Testis (tissue), 2 donors: ENCODE measurements at regions not wholly inside any gene's neighbourhood (a gene's known extent, or its start where the extent isn't known, plus 50 kb on each side); places are given as distances from the start of the nearest gene placed in this dataset.

Source experiments
- DNase-seq: peaks from one replicate; pipeline ENCODE4 v3.0.0-alpha.2; 2019
- H3K27ac ChIP-seq, 2 donors: fragments of 200-600 bp; sonication (generic); one replicate each; pipeline ENCODE4 v1.5.1; 2019
- H3K27me3 ChIP-seq: fragments of 200-600 bp; sonication (generic); one replicate; pipeline ENCODE4 v1.5.1; 2019
- H3K36me3 ChIP-seq: fragments of 200-600 bp; sonication (generic); one replicate; pipeline ENCODE4 v1.5.1; 2017; ENCODE audit warnings: low read depth; ENCODE audit errors: missing control alignments
- H3K4me1 ChIP-seq: fragments of 200-600 bp; sonication (generic); one replicate; pipeline ENCODE4 v1.5.1; 2019
- H3K4me3 ChIP-seq, 2 donors: fragments of 200-600 bp; sonication (generic); one replicate each; pipeline ENCODE4 v1.5.1; 2017 to 2019
- H3K9me3 ChIP-seq: fragments of 200-600 bp; sonication (generic); one replicate; pipeline ENCODE4 v1.5.1; 2017
- POLR2A ChIP-seq: fragments of 450-650 bp; IDR thresholded peaks from one replicate; pipeline ENCODE4 v1.6.1; 2017; ENCODE audit warnings: antibody characterized with exemption, mild to moderate bottlenecking, moderate library complexity
- WGBS, 2 donors: methylation state at CpG; one replicate each; pipeline ENCODE4 v1.1.5; 2018; 5-methylcytosine and 5-hydroxymethylcytosine counted together
- intact Hi-C: fragments of 100-400 bp; cut with DNase I; formaldehyde crosslinking; loops from one replicate; pipeline ENCODE4 v1.15.1; 2023; ENCODE audit warnings: low total_unique reads
- TF ChIP-seq, protein P1 (sequence below), 3 experiments: fragments of 450-650 bp in 2 of 3; fragments of 200-600 bp in 1 of 3; sonication (generic) in 1 of 3; IDR thresholded peaks; one replicate each; pipeline ENCODE4 v1.5.1; 2016 to 2019; ENCODE audit warnings: antibody characterized with exemption in 3 of 3, mild to moderate bottlenecking in 2 of 3, moderate library complexity in 1 of 3

DNA sequence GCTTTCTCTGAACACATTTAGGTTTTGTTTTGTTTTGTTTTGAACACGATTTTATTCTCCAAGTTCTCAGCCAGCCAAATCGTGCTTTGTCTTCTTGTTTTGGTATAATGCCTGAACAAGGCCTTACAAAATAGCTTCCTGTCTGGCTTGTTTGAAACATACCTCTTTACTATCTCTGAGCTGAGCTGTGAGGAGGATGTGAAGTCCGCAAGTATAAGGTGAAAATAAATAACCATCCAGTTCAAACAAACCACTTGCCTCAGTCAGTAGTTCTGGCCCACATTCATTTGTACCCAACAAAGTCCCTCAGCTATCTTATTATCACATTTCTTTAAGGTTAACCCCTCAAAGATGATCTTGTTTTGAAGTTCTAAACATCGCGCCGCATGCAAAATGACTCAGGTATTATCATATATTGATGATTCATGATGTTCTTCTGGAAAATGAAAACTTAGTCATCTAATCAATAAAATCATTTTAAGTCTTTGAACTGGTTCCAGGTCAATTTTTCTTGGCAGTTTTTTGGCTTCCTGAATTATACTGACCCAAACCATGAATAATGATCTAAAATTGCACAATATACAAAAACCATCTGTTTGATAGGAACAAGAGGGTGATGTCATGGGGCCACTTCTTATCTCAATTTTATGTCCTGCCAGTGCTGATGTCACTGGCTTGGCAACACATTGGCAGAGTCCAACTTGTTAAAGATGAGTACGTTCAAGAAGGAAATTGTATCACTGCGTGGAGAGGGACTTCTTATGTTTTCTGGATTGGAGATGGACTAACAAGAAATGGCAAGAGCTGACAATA is 694.3 kb downstream of the KCNJ2 start:
- Histone ChIP-seq H3K9me3 (no peaks in the 10 kb centered on the region), H3K4me1 (no peaks in the 10 kb centered on the region), H3K36me3 (no peaks in the 10 kb centered on the region), H3K27ac (no peak overlapping the region), H3K4me3 (no peak overlapping the region), H3K27me3 (no peaks in the 10 kb centered on the region)
- 81 to 82% methylated on average over 8 of the region's 8 CpGs for WGBS, 2 donors
- TF ChIP-seq, protein P1, sequence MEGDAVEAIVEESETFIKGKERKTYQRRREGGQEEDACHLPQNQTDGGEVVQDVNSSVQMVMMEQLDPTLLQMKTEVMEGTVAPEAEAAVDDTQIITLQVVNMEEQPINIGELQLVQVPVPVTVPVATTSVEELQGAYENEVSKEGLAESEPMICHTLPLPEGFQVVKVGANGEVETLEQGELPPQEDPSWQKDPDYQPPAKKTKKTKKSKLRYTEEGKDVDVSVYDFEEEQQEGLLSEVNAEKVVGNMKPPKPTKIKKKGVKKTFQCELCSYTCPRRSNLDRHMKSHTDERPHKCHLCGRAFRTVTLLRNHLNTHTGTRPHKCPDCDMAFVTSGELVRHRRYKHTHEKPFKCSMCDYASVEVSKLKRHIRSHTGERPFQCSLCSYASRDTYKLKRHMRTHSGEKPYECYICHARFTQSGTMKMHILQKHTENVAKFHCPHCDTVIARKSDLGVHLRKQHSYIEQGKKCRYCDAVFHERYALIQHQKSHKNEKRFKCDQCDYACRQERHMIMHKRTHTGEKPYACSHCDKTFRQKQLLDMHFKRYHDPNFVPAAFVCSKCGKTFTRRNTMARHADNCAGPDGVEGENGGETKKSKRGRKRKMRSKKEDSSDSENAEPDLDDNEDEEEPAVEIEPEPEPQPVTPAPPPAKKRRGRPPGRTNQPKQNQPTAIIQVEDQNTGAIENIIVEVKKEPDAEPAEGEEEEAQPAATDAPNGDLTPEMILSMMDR (IDR thresholded peaks at IDR 0.05) = no peak
- intact Hi-C loops = no loop called here
- no peak for DNase-seq

DNA sequence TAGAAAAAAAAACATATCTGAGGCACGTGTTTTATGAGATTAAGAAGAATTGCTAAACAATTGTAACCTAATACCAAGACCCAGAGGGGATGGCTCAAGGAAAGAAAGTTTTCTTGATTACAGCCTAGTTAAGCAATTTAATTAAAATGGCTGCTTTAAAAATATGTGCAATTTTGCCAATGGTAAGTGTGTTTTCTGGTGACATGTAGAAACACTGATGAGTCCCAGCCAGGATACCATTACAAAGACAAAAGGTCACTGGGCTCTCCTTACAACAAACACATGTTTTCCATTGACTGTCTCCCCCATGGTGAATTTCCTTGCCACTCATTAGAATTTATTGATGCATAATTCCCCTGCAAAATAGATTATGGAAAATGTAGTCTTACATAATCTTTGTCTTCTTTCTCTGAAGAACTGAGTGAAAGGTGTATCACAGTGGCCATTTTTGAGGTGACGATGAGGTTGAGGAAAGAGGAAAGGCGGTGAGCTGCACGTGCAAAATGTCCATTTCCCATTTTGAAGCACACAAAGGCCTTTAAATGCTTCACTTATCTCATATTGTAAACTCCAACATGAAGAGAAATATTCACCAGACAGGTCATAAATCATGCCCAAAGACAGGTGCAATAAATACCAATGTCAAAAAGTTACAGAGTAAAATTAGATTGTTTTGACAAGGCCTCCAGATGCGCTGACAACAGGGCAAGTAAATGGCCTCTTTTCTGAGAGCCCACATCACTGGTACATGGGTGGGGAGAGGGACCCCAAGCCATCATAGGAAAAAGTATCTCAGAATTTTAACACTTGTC is 696.9 kb downstream of the KCNJ2 start:
- H3K27ac ChIP-seq = no peak overlapping the region
- DNase-seq = no peak
- H3K9me3 ChIP-seq = no peaks in the 10 kb centered on the region
- H3K4me1 ChIP-seq = no peaks in the 10 kb centered on the region
- H3K4me3 ChIP-seq = no peak overlapping the region
- 76 to 81% methylated on average over 5 of the region's 5 CpGs for WGBS, 2 donors
- intact Hi-C loops = no loop called here
- no peaks in the 10 kb centered on the region for H3K36me3 ChIP-seq
- TF ChIP-seq, protein P1 (IDR thresholded peaks at IDR 0.05) = no peak
- no peak for TF ChIP-seq POLR2A
- no peaks in the 10 kb centered on the region for H3K27me3 ChIP-seq

DNA sequence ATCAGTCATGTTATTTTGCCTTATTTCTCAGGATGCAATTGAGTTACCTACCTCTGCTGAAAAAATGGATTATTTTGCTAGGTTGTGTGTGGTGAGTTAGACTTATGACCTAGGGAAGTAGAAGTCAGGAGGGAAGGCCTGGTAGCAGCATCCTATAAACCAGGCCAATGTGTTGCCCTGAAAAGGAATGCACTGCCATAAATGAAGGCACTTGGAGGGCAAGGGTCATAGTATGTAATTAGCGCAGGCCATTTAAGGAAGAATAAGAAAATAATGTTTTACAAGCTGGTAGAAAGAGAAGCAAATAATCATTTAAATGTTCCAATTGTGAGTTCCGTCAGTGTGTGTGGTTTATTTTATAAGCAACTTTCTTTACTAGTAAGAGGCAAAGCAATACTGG is 698.8 kb downstream of the KCNJ2 start:
- no peaks in the 10 kb centered on the region for H3K27me3 ChIP-seq
- H3K27ac ChIP-seq = no peak overlapping the region
- H3K9me3 ChIP-seq = no peaks in the 10 kb centered on the region
- DNase-seq = no peak
- intact Hi-C loops = no loop called here
- H3K4me1 ChIP-seq = no peaks in the 10 kb centered on the region
- H3K36me3 ChIP-seq = no peaks in the 10 kb centered on the region
- TF ChIP-seq POLR2A = no peak
- TF ChIP-seq, protein P1 (IDR thresholded peaks at IDR 0.05) = no peak
- no peak overlapping the region for H3K4me3 ChIP-seq
- WGBS, 2 donors = 90 to 95% methylated on average over 2 of the region's 2 CpGs

DNA sequence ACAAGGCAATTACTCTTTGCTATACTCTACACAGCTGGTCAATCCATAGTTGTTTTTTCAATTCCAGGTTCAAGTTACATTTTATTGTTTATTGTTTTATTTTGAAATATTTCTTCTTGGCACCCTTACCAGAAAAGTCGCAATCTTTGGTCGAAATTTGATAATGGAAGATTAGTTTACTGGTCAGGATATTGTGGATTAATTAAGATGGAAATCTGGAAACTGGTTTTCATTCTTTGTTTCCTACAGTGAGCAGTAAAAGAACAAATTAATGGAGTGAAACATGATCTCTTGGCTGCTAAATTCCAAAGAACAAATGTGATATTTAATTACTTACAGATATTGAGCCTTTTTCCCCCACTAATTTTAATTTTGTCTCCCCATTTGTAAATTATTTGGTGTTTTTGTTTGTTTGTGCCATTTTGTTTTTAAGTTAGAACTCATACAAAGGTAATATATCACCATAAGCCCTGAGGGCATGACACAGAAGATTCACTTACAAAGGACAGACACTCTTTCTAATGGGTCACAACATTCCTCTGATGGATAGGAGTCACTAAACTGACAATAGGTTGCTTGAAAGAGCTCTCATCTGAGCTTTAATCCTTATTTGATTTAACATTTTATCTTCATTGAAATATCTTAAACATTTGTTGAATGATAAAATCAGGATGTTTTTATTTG is 700.2 kb downstream of the KCNJ2 start:
- H3K4me3 ChIP-seq = no peak overlapping the region
- no peak for DNase-seq
- no peaks in the 10 kb centered on the region for H3K4me1 ChIP-seq
- no peaks in the 10 kb centered on the region for H3K9me3 ChIP-seq
- no peaks in the 10 kb centered on the region for H3K27me3 ChIP-seq
- TF ChIP-seq, protein P1 (IDR thresholded peaks at IDR 0.05) = no peak
- no peak for TF ChIP-seq POLR2A
- intact Hi-C loops = no loop called here
- no peaks in the 10 kb centered on the region for H3K36me3 ChIP-seq
- no peak overlapping the region for H3K27ac ChIP-seq
- WGBS, 2 donors = 71 to 74% methylated on average over 2 of the region's 2 CpGs
